C4-2B (cell line): ENCODE measurements at regions not wholly inside any gene's neighbourhood (a gene's known extent, or its start where the extent isn't known, plus 50 kb on each side); places are given as distances from the start of the nearest gene placed in this dataset.

Source experiments
- ZFX ChIP-seq: fragments of 450-650 bp; IDR thresholded peaks from 2 replicates; pipeline ENCODE4 v1.6.1; 2017
- TF ChIP-seq, protein P1 (sequence below): fragments of 450-650 bp; conservative IDR thresholded peaks from 2 replicates; pipeline ENCODE4 v1.5.1; 2017; ENCODE audit warnings: mild to moderate bottlenecking

DNA sequence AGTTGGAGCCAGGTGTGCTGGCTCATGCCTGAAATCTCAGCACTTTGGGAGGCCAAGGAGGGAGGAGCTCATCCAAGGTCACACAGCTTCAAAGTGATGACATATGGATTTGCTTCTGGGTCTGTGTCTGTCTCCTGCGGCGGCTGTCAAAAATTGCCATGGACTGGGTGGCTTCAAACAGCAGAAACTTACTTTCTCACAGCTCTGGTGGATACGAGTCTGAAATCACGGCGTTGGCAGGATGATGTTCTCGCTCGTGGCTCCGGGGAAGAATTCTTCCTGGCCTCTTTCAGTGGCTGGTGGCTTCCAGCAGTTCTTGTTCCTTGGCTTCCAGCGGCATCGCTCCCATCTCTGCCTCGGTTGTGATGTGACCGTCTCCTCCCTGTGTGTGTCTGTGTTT, 314.8 kb upstream of the C1orf174 start:
- TF ChIP-seq, protein P1, sequence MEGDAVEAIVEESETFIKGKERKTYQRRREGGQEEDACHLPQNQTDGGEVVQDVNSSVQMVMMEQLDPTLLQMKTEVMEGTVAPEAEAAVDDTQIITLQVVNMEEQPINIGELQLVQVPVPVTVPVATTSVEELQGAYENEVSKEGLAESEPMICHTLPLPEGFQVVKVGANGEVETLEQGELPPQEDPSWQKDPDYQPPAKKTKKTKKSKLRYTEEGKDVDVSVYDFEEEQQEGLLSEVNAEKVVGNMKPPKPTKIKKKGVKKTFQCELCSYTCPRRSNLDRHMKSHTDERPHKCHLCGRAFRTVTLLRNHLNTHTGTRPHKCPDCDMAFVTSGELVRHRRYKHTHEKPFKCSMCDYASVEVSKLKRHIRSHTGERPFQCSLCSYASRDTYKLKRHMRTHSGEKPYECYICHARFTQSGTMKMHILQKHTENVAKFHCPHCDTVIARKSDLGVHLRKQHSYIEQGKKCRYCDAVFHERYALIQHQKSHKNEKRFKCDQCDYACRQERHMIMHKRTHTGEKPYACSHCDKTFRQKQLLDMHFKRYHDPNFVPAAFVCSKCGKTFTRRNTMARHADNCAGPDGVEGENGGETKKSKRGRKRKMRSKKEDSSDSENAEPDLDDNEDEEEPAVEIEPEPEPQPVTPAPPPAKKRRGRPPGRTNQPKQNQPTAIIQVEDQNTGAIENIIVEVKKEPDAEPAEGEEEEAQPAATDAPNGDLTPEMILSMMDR, result no peak
- no peak for TF ChIP-seq ZFX
